ENCODE measurements at regions not wholly inside any gene's neighbourhood (a gene's known extent, or its start where the extent isn't known, plus 50 kb on each side); places are given as distances from the start of the nearest gene placed in this dataset.
A peak's percentile ranks its signal among the peaks of the same experiment; 100 is the strongest.
"Not testable (repeated sequence)": the region's sequence is repeated elsewhere in the genome, so short reads cannot be mapped to it uniquely, and the experiment has no call there.

DNA sequence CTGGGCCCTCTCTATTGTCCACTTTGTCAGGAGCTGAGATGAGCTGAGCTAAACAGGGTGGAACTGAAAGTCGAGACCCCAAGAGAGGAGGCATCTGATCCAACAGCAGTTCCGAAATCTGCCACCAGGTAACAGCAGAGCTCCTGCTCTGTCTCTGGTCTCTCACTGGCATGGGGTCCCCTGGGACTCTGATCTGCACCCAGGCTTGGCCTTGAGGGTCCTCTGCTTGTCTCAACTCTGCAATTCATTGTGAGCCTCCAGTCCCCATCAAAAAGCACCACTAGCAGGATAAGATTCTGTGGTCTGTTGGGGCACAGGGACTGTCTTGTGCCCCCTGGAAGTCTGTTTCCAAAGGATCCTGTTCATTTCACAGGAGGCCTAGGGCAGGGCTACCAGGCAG lies 62.5 kb upstream of the TOP1 start:
- intact Hi-C loops (cut with DNase I; ENCODE audit: low total_unique reads): no loop called here
- no peak for DNase-seq
- TF ChIP-seq, protein P1, sequence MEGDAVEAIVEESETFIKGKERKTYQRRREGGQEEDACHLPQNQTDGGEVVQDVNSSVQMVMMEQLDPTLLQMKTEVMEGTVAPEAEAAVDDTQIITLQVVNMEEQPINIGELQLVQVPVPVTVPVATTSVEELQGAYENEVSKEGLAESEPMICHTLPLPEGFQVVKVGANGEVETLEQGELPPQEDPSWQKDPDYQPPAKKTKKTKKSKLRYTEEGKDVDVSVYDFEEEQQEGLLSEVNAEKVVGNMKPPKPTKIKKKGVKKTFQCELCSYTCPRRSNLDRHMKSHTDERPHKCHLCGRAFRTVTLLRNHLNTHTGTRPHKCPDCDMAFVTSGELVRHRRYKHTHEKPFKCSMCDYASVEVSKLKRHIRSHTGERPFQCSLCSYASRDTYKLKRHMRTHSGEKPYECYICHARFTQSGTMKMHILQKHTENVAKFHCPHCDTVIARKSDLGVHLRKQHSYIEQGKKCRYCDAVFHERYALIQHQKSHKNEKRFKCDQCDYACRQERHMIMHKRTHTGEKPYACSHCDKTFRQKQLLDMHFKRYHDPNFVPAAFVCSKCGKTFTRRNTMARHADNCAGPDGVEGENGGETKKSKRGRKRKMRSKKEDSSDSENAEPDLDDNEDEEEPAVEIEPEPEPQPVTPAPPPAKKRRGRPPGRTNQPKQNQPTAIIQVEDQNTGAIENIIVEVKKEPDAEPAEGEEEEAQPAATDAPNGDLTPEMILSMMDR (IDR thresholded peaks at IDR 0.05): peak in 2 of 3 experiments; percentile 8 to 15
- TF ChIP-seq POLR2A (IDR thresholded peaks at IDR 0.05): no peak
- Histone ChIP-seq H3K27me3 (no peaks in the 10 kb centered on the region), H3K9me3 (no peaks in the 10 kb centered on the region), H3K27ac (no peak overlapping the region), H3K4me3 (no peak overlapping the region), H3K4me1 (peaks cover 4% of the 10 kb centered on the region), H3K36me3 (ENCODE audit: low read depth, missing control alignments) (no peaks in the 10 kb centered on the region)
- WGBS, 2 donors: 67 to 71% methylated on average over 1 to 2 of the region's 2 CpGs

DNA sequence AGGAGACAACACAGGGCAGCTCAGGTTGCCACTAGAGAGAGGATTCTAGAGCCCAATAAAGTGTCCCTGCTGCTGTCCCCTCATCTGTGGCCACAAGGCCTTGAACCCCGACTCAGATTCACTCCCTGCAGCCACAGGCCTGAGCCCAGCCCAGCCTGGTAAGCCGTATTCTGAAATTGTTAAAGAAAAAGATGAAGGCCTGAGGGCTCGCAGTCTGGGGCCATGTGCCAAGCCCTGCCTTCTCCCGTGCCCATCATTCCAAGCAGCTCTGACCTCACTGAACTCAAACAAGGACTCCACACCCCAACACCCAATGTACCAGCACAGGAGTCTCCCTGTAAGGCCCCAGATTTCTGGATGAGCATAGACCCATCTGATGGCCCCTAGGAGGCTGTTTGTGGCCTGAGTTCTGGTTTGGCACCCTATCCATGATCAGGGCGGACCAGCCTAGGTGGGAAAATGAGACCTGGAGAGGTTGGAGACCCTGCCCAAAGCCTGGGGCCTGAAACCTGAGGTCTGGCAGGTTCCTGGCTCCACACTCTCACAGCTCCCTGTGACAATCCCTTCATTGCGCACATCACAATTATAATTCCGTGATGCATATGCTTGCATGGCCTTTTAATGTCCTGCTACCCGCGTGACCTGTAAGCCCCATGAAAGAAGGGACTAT lies 62.0 kb upstream of the TOP1 start:
- no peaks in the 10 kb centered on the region for H3K36me3 ChIP-seq (ENCODE audit: low read depth, missing control alignments)
- H3K4me1 ChIP-seq: peaks cover 4% of the 10 kb centered on the region
- intact Hi-C loops (cut with DNase I; ENCODE audit: low total_unique reads): no loop called here
- TF ChIP-seq POLR2A (IDR thresholded peaks at IDR 0.05): no peak
- TF ChIP-seq, protein P1 (IDR thresholded peaks at IDR 0.05): no peak
- no peaks in the 10 kb centered on the region for H3K27me3 ChIP-seq
- H3K27ac ChIP-seq: no peak overlapping the region
- no peak for DNase-seq
- H3K4me3 ChIP-seq: no peak overlapping the region
- H3K9me3 ChIP-seq: no peaks in the 10 kb centered on the region
- WGBS, 2 donors: 94 to 95% methylated on average over 8 to 9 of the region's 9 CpGs

DNA sequence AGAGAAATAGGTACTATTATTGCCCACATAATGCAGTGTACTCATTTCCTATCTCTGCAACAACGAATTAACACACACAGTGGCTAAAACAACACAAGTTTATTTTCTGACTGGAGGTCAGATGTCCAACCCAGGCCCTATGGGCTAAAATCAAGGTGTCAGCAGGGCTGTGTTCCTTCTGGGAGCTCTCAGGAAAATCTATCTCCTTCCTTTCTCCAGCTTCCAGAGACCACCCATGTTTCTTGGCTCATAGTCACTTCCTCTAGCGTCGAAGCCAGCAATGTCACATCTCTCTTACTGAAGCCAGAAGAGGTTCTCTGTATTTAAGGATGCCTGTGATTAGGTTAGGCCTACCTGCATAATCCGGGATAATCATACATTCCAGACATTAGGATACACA lies 60.9 kb upstream of the TOP1 start:
- WGBS, 2 donors: 61 to 67% methylated on average over 4 of the region's 4 CpGs
- Histone ChIP-seq H3K27ac (no peak overlapping the region), H3K4me1 (peaks cover 4% of the 10 kb centered on the region), H3K9me3 (no peaks in the 10 kb centered on the region), H3K36me3 (ENCODE audit: low read depth, missing control alignments) (no peaks in the 10 kb centered on the region), H3K4me3 (no peak overlapping the region), H3K27me3 (no peaks in the 10 kb centered on the region)
- intact Hi-C loops (cut with DNase I; ENCODE audit: low total_unique reads): no loop called here
- no peak for DNase-seq
- TF ChIP-seq, protein P1 (IDR thresholded peaks at IDR 0.05): no peak
- no peak for TF ChIP-seq POLR2A (IDR thresholded peaks at IDR 0.05)

DNA sequence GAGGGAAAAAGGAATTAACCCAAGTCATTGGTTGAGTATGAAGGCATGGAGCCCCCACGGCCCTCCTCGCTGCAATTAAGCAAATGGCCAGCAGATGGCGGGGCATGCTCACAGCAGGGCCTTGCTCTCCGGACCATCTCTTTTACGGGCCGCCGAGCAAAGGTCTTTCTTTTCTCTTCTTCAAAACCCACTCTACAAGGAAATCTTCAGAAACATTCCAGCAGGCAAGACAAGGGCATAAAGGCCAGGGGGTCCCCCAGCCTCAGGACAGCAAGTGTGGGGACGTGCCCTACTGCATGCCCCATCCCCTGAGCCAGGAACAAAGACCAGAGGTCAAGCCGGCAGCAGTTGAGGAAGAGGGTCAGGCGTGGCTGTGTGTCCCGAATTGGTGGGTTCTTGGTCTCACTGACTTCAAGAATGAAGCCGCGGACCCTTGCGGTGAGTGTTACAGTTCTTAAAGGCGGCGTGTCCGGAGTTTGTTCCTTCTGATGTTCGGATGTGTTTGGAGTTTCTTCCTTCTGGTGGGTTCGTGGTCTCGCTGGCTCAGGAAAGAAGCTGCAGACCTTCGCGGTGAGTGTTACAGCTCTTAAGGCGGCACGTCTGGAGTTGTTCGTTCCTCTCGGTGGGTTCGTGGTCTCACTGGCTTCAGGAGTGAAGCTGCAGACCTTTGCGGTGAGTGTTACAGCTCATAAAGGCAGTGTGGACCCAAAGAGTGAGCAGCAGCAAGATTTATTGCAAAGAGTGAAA lies 59.6 kb upstream of the TOP1 start:
- H3K27ac ChIP-seq; H3K4me1 ChIP-seq; H3K36me3 ChIP-seq (ENCODE audit: low read depth, missing control alignments); H3K9me3 ChIP-seq; intact Hi-C loops (cut with DNase I; ENCODE audit: low total_unique reads); H3K27me3 ChIP-seq: not testable (repeated sequence)
- peak; percentile 91 for DNase-seq
- WGBS, 2 donors: 9 to 14% methylated on average over 23 to 28 of the region's 28 CpGs
- H3K4me3 ChIP-seq: peak overlapping the region; percentile 37 to 43
- TF ChIP-seq, protein P1 (IDR thresholded peaks at IDR 0.05): peak; percentile 87 to 98 (median 93)

All from testis (tissue), 2 donors.